GM10266 (cell line): ENCODE measurements at regions not wholly inside any gene's neighbourhood (a gene's known extent, or its start where the extent isn't known, plus 50 kb on each side); places are given as distances from the start of the nearest gene placed in this dataset.

ENCODE experiments used
- DNase-seq: peaks from one replicate; pipeline ENCODE4 v3.0.0; 2012; ENCODE audit errors: extremely low spot score
- TF ChIP-seq, protein P1 (sequence below): IDR thresholded peaks from 2 replicates; pipeline ENCODE4 v1.5.1; 2012; ENCODE audit warnings: mild to moderate bottlenecking, low read depth; ENCODE audit not compliant: control insufficient read depth, insufficient read depth; ENCODE audit errors: missing control alignments

DNA sequence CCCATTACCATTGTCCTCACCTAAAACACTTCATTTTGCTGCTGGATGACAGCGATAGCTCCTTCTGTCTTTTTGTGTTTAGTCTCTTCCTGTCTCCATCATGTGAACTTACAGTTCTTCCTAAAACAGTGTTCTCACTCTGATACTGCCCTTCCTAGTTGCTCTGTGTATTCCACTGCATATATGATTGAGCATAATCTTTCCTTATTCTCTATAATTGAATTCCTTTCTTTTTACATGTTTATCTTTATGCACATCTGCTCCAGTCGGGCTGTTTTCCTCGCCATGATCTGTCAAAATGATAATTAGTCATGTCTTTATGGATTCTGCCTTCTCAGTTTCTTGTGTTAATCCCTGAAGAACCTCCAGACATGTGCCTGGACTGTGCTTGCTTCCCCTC, 405.1 kb upstream of the SEMA6D start:
- TF ChIP-seq, protein P1, sequence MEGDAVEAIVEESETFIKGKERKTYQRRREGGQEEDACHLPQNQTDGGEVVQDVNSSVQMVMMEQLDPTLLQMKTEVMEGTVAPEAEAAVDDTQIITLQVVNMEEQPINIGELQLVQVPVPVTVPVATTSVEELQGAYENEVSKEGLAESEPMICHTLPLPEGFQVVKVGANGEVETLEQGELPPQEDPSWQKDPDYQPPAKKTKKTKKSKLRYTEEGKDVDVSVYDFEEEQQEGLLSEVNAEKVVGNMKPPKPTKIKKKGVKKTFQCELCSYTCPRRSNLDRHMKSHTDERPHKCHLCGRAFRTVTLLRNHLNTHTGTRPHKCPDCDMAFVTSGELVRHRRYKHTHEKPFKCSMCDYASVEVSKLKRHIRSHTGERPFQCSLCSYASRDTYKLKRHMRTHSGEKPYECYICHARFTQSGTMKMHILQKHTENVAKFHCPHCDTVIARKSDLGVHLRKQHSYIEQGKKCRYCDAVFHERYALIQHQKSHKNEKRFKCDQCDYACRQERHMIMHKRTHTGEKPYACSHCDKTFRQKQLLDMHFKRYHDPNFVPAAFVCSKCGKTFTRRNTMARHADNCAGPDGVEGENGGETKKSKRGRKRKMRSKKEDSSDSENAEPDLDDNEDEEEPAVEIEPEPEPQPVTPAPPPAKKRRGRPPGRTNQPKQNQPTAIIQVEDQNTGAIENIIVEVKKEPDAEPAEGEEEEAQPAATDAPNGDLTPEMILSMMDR = no peak
- no peak for DNase-seq

DNA sequence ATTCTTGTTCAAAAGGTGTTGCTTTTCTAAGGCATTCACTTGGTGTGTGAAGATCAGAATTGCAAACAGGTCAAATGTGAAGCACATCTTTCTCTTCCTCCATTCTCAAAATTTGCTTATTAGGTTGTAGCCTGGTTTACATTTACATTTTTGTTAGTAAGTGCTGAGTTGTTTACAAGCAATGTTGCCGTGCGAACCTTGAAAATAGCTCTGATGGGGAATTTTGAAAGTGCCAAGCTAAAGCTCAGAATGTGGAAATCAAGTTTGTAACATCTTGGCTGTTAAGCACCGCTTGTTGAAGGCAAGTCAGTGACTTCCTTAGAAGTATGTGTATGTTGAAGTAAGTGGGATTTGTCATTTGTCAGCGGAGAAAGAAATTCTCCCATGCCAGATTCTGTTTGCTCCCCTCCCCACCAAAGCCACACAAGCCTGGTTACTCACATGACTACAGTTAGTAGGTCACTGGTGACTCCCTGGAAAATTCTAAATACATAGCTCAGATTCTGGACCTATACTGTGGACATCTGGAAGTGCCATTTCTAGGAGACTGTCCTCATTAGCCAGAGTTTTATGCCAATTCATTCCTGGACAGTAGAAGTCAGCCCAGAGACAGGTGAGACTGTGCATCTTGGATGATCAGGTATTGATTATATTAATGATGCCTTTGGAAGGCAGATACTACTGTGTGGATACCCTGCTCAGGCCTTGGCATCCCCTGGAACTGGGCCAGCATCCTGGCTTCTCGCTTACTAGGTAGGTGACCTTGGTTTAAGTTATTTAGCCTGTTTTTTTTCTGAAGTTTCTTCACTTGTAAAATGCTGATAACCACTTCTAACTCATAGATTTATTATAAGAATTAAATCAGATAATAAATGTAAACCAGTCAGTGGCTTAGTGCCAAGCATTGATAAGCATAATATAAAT, 390.6 kb upstream of the SEMA6D start:
- no peak for DNase-seq
- TF ChIP-seq, protein P1 = no peak

DNA sequence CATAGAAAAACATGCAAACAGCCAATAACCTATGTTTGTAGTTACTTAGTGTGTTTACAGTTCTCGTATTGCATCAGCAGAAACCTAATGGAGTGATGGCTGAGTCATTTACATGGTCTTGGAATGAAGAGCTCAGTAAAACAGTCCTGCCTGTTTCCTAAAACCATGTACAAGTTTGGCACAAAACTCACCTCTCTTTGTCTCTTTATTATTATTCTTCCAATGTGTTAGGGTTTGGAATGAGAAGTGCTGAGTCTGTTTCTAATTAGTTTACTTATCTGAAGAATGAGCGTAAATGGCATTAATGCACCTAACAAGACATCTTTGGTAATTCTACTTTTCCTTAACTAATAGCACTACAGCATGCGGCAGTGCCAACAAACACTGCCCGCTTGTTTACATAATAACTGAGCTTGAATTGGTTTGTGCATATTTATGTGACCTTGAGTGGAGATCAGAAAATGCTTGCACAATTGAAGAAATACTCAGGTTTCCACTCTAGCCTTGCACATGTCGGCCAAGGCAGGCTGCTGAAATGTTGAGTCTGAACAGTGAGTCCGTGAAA, 385.4 kb upstream of the SEMA6D start:
- DNase-seq = no peak
- TF ChIP-seq, protein P1 = no peak

DNA sequence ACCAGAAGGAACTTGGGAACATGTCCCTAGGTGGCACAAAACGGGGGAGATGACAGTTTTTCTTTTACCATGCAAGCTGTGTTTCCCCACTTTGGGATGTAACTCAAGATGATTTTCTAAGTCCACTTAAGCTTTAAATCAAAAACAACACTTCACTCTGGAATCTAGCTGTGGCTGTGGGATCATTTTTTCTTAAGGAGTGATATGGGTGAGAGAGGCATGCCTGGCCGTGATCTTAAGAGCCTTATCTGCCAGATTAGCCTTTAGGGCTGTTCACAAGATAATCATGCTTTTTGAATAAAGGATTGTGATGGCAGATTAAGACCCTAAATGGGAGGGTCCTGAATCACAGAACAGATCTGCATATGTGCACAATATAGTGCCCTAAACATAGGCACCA, 384.8 kb upstream of the SEMA6D start:
- TF ChIP-seq, protein P1 = no peak
- no peak for DNase-seq

DNA sequence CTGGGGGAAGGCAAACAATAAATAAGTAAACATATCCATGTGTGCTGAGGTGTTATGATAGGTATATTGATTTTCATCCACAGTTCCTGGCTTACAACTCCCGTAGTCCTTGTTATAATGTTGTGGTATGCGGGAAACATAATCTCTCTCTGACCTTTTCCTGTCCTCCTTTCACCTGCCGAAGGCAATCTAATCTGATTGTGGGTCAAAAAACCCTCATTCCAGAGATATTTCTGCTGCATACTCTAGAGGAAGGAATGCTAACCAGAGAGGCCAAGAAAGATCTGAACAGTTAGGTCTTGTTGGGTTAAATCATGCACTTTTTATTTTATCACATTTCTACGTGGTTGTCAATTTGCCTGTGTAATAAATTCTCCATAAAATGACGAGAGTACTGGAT, 383.6 kb upstream of the SEMA6D start:
- TF ChIP-seq, protein P1 = no peak
- DNase-seq = no peak

DNA sequence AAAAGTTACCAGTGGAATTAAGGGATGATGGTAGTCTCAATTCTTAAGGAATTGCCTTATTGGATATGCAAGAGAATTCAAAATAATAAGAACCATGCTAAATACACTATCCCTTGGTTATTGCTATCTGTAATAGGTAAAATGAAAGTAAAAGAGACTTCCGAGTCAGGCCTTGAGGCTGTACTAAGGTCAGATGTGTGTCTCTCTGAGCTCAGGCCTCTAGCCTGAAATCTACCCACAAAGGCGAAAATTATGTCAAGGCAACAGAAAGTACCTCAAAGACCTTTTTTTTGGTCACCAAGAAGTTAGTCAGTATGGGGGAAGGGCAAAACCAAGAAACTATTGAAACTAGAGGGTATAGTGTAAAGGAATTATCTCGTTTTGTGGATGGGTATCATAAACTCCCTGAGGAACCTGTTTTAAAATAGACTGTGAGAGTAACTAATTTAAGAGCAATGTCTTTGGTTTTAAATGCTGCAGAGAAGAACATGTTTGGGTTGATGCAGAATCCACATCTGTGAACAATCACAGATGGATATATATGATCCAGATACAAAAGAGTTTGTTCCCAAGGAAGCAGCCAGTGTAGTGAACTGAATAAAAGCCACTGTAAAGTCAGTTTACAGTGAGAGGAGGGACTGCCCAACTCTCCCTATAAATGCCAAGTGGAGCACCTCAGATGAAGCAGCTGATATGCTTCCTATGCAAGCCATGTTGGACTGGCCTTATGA, 382.3 kb upstream of the SEMA6D start:
- TF ChIP-seq, protein P1 = no peak
- no peak for DNase-seq
